ENCODE measurements at regions not wholly inside any gene's neighbourhood (a gene's known extent, or its start where the extent isn't known, plus 50 kb on each side); places are given as distances from the start of the nearest gene placed in this dataset.

DNA sequence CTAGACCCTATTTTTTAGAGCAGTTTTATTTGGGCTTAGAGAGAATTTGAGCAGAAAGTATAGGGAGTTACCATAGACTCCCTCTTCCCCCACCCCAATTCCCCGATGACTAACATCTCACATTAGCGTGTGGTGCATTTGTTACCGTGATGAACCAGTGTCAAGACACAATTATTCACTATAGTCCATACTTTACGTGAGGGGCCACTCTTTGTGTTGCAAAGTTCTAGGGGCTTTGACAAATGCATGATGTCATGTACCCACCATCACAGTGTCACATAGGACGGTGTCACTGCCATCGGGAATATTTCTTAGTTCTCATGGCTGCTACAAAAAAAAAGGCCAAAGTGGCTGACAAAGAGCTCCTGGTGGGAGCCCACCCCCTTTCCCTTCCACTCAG lies 119.1 kb downstream of the PHETA1 start:
- Histone ChIP-seq H3K27ac (no peak overlapping the region), H3K4me1 (ENCODE audit: control insufficient read depth in 1 of 2, low read depth in 2 of 2) (no peaks in the 10 kb centered on the region), H3K27me3 (replicated peaks; ENCODE audit: insufficient read depth) (no peaks in the 10 kb centered on the region), H3K36me3 (no peaks in the 10 kb centered on the region), H3K4me3 (no peak overlapping the region), H3K9me3 (no peaks in the 10 kb centered on the region)
- TF ChIP-seq, protein P1, sequence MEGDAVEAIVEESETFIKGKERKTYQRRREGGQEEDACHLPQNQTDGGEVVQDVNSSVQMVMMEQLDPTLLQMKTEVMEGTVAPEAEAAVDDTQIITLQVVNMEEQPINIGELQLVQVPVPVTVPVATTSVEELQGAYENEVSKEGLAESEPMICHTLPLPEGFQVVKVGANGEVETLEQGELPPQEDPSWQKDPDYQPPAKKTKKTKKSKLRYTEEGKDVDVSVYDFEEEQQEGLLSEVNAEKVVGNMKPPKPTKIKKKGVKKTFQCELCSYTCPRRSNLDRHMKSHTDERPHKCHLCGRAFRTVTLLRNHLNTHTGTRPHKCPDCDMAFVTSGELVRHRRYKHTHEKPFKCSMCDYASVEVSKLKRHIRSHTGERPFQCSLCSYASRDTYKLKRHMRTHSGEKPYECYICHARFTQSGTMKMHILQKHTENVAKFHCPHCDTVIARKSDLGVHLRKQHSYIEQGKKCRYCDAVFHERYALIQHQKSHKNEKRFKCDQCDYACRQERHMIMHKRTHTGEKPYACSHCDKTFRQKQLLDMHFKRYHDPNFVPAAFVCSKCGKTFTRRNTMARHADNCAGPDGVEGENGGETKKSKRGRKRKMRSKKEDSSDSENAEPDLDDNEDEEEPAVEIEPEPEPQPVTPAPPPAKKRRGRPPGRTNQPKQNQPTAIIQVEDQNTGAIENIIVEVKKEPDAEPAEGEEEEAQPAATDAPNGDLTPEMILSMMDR (IDR thresholded peaks at IDR 0.05): no peak
- no peak for ATAC-seq (ENCODE audit: insufficient number of reproducible peaks, low FRiP score, low read depth)
- DNase-seq (ENCODE audit: low spot score): no peak

DNA sequence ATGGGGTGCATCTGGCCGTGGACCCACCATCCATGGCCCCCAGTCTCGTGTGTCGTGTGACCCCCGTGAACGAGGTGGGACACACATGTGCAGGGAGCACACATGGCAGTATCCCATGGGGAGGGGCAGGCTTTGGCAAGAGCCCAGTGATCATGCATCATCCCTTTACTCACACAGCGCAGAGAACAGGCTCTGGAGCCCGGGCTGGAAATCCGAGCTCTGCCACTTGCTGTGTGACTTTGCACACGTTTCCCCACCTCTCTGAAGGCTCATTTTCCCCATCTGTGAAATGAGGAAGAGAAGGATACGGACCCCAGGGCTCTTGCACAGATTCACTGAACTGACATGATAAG lies 119.9 kb downstream of the PHETA1 start:
- H3K4me1 ChIP-seq (ENCODE audit: control insufficient read depth in 1 of 2, low read depth in 2 of 2): no peaks in the 10 kb centered on the region
- TF ChIP-seq, protein P1 (IDR thresholded peaks at IDR 0.05): no peak
- no peak overlapping the region for H3K4me3 ChIP-seq
- DNase-seq (ENCODE audit: low spot score): no peak
- no peaks in the 10 kb centered on the region for H3K27me3 ChIP-seq (replicated peaks; ENCODE audit: insufficient read depth)
- no peak overlapping the region for H3K27ac ChIP-seq
- no peaks in the 10 kb centered on the region for H3K36me3 ChIP-seq
- ATAC-seq (ENCODE audit: insufficient number of reproducible peaks, low FRiP score, low read depth): no peak
- H3K9me3 ChIP-seq: no peaks in the 10 kb centered on the region

DNA sequence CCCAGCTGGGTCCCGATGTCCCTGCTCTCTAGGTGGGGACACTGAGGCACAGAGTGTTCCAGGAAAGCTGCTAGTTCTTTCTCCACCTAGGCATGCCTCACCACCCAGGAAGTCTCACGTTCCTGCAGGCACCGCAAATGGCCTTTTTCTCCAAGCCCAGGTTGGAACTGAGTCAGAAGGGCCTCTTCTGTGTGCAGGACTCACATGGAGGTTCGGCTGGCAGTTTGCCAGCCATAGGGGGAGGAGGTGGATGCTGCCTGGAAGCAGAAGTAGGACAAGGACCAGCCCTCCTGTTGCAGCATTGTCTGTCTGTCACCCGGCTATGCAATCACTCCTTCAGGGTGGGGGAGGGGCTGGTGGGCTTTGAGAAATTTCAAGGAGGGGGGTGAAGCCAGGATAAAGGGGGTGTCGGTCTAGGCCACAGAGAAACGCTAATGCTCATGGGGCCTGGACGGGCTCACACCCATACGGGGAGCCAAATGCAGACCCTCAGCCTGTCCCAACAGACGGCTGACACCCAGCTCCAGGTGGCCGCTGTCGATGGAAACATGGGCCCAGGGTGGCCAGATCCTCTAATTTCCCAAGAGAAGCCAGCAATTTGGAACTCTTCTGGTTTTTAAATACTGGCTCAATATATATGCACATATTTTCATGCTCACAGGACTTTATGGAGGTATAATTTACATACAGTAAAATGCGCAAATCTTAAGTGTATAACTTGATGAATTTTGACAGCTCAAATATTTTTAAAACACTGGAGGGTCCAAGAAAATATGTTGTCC lies 120.5 kb downstream of the PHETA1 start:
- ATAC-seq (ENCODE audit: insufficient number of reproducible peaks, low FRiP score, low read depth) (no peak), DNase-seq (ENCODE audit: low spot score) (no peak)
- no peaks in the 10 kb centered on the region for H3K36me3 ChIP-seq
- H3K4me1 ChIP-seq (ENCODE audit: control insufficient read depth in 1 of 2, low read depth in 2 of 2): no peaks in the 10 kb centered on the region
- no peaks in the 10 kb centered on the region for H3K9me3 ChIP-seq
- H3K27ac ChIP-seq: no peak overlapping the region
- TF ChIP-seq, protein P1 (IDR thresholded peaks at IDR 0.05): no peak
- H3K27me3 ChIP-seq (replicated peaks; ENCODE audit: insufficient read depth): no peaks in the 10 kb centered on the region
- no peak overlapping the region for H3K4me3 ChIP-seq

DNA sequence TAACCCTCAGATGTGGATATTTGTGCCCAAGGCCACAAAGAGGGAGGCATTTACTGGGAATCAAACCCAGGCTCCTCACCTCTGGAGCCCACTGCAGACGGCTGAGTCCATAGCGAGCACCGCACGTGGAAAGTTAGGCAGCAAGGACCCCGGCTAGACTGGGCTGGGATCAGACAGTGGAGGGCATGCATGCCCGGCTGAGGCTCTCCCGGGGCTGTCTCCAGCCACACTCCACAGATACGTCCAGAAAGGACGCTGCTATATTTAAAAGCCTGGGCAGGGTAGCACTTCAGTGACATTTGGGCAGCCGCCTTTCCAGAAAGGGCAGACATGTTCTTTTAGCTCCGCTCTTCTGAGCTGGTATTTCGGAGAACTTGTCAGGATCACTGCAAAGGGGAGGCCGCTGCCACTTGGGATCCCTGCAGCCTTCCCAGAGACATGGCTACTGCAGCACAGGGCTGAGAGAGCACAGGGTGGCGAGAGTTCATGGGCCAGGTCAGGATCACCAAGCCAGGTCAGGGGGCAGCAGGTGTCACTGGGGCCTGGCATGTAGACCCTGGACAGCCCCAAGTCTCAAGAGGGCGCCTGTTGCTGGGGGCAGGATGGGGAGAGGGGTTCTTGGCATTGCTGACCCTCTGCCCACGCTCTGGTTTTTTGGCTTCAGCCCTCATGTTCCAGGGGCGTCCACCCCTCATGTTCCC lies 121.7 kb downstream of the PHETA1 start:
- Histone ChIP-seq H3K27ac (no peak overlapping the region), H3K4me1 (ENCODE audit: control insufficient read depth in 1 of 2, low read depth in 2 of 2) (no peaks in the 10 kb centered on the region), H3K9me3 (no peaks in the 10 kb centered on the region), H3K27me3 (replicated peaks; ENCODE audit: insufficient read depth) (no peaks in the 10 kb centered on the region), H3K4me3 (no peak overlapping the region), H3K36me3 (no peaks in the 10 kb centered on the region)
- ATAC-seq (ENCODE audit: insufficient number of reproducible peaks, low FRiP score, low read depth) (no peak), DNase-seq (ENCODE audit: low spot score) (no peak)
- TF ChIP-seq, protein P1 (IDR thresholded peaks at IDR 0.05): no peak

DNA sequence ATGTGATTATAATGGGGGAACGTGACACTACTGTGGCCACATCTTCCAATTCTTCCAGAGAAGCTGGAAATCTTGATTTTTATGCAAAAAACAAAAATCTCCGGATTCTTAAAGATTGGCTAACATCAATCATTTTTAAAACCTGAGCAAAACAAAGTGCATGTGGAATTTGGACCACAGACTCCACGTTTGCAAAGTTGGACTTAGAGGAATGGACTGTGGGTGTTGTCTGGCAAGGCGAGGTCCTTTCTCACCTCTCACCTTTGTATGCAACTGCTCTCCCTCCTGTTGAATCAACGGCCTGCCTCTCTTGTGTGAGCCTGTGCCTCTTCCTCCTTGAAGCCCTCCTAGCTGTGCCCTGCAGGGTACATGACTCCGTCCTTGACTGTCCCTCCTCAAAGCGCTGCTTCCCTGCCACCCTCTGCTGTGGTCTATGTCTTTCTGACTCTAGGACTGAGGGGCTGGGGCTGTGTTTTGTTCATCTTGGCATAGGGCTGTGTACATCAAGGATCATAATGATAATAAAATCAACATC lies 122.4 kb downstream of the PHETA1 start:
- DNase-seq (ENCODE audit: low spot score) (no peak), ATAC-seq (ENCODE audit: insufficient number of reproducible peaks, low FRiP score, low read depth) (no peak)
- TF ChIP-seq, protein P1 (IDR thresholded peaks at IDR 0.05): no peak
- Histone ChIP-seq H3K27me3 (replicated peaks; ENCODE audit: insufficient read depth) (no peaks in the 10 kb centered on the region), H3K36me3 (no peaks in the 10 kb centered on the region), H3K4me3 (no peak overlapping the region), H3K9me3 (no peaks in the 10 kb centered on the region), H3K27ac (no peak overlapping the region), H3K4me1 (ENCODE audit: control insufficient read depth in 1 of 2, low read depth in 2 of 2) (no peaks in the 10 kb centered on the region)

Data from thoracic aorta (tissue), 2 donors.